Sigmoid colon (tissue), 6 donors: ENCODE measurements at regions not wholly inside any gene's neighbourhood (a gene's known extent, or its start where the extent isn't known, plus 50 kb on each side); places are given as distances from the start of the nearest gene placed in this dataset.

Experiments used
- DNase-seq: peaks from one replicate; pipeline ENCODE4 v3.0.0-alpha.2; 2019
- H3K27ac ChIP-seq, 4 donors: fragments of 200-600 bp; sonication (generic); one replicate each; pipeline ENCODE4 v1.5.1; 2016 to 2019; ENCODE audit warnings: mild to moderate bottlenecking in 1 of 4
- H3K27me3 ChIP-seq, 3 donors: fragments of 200-600 bp; sonication (generic); one replicate each; pipeline ENCODE4 v1.5.1; 2019; ENCODE audit warnings: mild to moderate bottlenecking in 1 of 3
- H3K36me3 ChIP-seq, 4 donors: fragments of 200-600 bp; sonication (generic); one replicate each; pipeline ENCODE4 v1.5.1; 2016 to 2019
- H3K4me1 ChIP-seq, 4 donors: fragments of 200-600 bp; sonication (generic); one replicate each; pipeline ENCODE4 v1.5.1; 2017 to 2019
- H3K4me3 ChIP-seq, 4 donors: fragments of 200-600 bp; sonication (generic); one replicate each; pipeline ENCODE4 v1.5.1; 2017 to 2019; ENCODE audit warnings: mild to moderate bottlenecking in 2 of 4, moderate library complexity in 1 of 4
- H3K9me3 ChIP-seq, 4 donors: fragments of 200-600 bp in 3 of 4; sonication (generic) in 3 of 4; one replicate each; pipeline versions ENCODE4 v1.5.1 to v1.6.1; 2013 to 2019
- EP300 ChIP-seq, 4 donors: sonication (generic); formaldehyde crosslinking; IDR thresholded peaks; one replicate each; pipeline ENCODE4 v1.6.1; 2017; ENCODE audit warnings: antibody characterized with exemption in 4 of 4
- POLR2A ChIP-seq, 2 donors: fragments of 450-650 bp; IDR thresholded peaks; one replicate each; pipeline ENCODE4 v1.6.1; 2016; ENCODE audit warnings: antibody characterized with exemption in 2 of 2, mild to moderate bottlenecking in 2 of 2, moderate library complexity in 2 of 2
- POLR2AphosphoS5 ChIP-seq, 4 donors: sonication (generic); formaldehyde crosslinking; IDR thresholded peaks; one replicate each; pipeline ENCODE4 v1.6.1; 2017; ENCODE audit warnings: antibody characterized with exemption in 4 of 4
- WGBS, 2 donors: extraction: QIAGEN DNeasy Blood & Tissue Kit; methylation state at CpG; one replicate each; pipeline ENCODE4 v1.1.7; 2013; 5-methylcytosine and 5-hydroxymethylcytosine counted together
- intact Hi-C: fragments of 100-400 bp; cut with DNase I; formaldehyde crosslinking; loops from one replicate; pipeline ENCODE4 v1.15.1; 2023
- TF ChIP-seq, protein P1 (sequence below), 4 experiments: fragments of 450-650 bp in 3 of 4; fragments of 200-600 bp in 1 of 4; IDR thresholded peaks; one replicate each; pipeline ENCODE4 v1.5.1; 2016 to 2019; ENCODE audit warnings: antibody characterized with exemption in 4 of 4, mild to moderate bottlenecking in 3 of 4, moderate library complexity in 2 of 4
- donor health status: healthy with polysubstance abuse.
- donor health status: healthy.

DNA sequence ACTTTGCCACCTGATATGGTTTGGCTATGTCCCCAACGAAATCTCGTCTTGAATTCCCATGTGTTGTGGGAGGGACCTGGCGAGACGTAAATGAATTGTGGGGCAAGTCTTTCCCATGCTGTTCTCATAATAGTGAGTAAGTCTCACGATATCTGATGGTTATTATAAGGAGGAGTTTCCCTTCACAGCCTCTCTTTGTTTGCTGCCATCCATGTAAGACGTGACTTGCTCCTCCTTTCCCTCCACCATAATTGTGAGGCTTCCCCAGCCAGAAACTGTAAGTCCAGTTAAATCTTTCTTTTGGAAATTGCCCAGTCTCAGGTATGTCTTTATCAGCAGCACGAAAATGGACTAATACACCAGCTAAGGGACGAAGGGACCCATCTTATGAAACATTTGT is 1303.3 kb downstream of the SUCLG1 start:
- H3K27me3 ChIP-seq: no peaks in the 10 kb centered on the region
- H3K27ac ChIP-seq: no peak overlapping the region
- TF ChIP-seq POLR2AphosphoS5 (IDR thresholded peaks at IDR 0.05): no peak
- TF ChIP-seq EP300 (IDR thresholded peaks at IDR 0.05): no peak
- TF ChIP-seq POLR2A (IDR thresholded peaks at IDR 0.05): no peak
- TF ChIP-seq, protein P1, sequence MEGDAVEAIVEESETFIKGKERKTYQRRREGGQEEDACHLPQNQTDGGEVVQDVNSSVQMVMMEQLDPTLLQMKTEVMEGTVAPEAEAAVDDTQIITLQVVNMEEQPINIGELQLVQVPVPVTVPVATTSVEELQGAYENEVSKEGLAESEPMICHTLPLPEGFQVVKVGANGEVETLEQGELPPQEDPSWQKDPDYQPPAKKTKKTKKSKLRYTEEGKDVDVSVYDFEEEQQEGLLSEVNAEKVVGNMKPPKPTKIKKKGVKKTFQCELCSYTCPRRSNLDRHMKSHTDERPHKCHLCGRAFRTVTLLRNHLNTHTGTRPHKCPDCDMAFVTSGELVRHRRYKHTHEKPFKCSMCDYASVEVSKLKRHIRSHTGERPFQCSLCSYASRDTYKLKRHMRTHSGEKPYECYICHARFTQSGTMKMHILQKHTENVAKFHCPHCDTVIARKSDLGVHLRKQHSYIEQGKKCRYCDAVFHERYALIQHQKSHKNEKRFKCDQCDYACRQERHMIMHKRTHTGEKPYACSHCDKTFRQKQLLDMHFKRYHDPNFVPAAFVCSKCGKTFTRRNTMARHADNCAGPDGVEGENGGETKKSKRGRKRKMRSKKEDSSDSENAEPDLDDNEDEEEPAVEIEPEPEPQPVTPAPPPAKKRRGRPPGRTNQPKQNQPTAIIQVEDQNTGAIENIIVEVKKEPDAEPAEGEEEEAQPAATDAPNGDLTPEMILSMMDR (IDR thresholded peaks at IDR 0.05): no peak
- intact Hi-C loops: no loop called here
- no peaks in the 10 kb centered on the region for H3K9me3 ChIP-seq
- H3K36me3 ChIP-seq: no peaks in the 10 kb centered on the region
- no peaks in the 10 kb centered on the region for H3K4me1 ChIP-seq
- 89 to 90% methylated on average over 8 of the region's 8 CpGs for WGBS, 2 donors
- no peak overlapping the region for H3K4me3 ChIP-seq
- no peak for DNase-seq

DNA sequence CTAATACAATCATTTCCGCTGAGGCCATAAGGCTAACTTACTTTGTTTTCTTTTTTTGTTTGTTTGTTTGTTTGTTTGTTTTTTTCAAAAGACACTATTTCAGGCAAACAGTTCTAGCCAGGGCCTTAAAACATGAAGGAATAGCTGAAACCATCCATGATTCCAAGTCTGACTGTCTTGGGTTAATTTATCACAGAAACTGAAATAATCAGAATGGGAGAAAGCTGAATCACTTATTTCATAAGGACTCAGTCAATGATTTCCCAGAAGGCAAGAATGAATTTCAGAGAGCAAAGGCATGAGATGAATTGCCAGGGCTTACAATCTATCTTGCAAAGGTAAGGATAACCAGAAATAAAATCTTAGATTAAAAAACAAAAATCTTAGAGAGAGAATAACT is 1315.1 kb downstream of the SUCLG1 start:
- Histone ChIP-seq H3K27ac (no peak overlapping the region), H3K36me3 (no peaks in the 10 kb centered on the region), H3K4me3 (no peak overlapping the region), H3K9me3 (no peaks in the 10 kb centered on the region), H3K4me1 (no peaks in the 10 kb centered on the region), H3K27me3 (no peaks in the 10 kb centered on the region)
- WGBS, 2 donors: 95 to 98% methylated on average over 1 of the region's 1 CpG
- intact Hi-C loops: no loop called here
- no peak for TF ChIP-seq POLR2AphosphoS5 (IDR thresholded peaks at IDR 0.05)
- TF ChIP-seq POLR2A (IDR thresholded peaks at IDR 0.05): no peak
- TF ChIP-seq, protein P1 (IDR thresholded peaks at IDR 0.05): no peak
- TF ChIP-seq EP300 (IDR thresholded peaks at IDR 0.05): no peak
- no peak for DNase-seq

DNA sequence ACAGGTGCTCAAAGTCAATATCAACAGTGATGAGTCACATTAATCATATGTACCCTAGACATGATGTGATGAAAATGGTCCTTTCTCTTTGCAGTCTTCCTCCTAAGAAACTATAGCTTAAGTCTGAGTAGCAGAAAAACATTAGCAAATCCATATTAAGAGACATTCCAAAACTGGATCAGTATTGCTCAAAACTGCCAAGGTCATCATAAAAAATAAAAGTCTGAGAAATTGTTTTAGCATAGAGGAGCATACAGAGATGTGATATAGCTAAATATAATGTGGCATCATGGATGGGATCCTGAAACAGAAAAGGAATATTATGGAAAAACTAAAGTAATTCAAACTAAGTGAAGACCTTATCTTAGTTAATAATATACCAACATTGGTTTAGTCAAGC is 1316.1 kb downstream of the SUCLG1 start:
- H3K4me1 ChIP-seq: no peaks in the 10 kb centered on the region
- TF ChIP-seq POLR2AphosphoS5 (IDR thresholded peaks at IDR 0.05) (no peak), POLR2A (IDR thresholded peaks at IDR 0.05) (no peak), EP300 (IDR thresholded peaks at IDR 0.05) (no peak)
- TF ChIP-seq, protein P1 (IDR thresholded peaks at IDR 0.05): no peak
- H3K36me3 ChIP-seq: no peaks in the 10 kb centered on the region
- no peak for DNase-seq
- H3K27me3 ChIP-seq: no peaks in the 10 kb centered on the region
- no peak overlapping the region for H3K4me3 ChIP-seq
- no peaks in the 10 kb centered on the region for H3K9me3 ChIP-seq
- intact Hi-C loops: no loop called here
- H3K27ac ChIP-seq: no peak overlapping the region

DNA sequence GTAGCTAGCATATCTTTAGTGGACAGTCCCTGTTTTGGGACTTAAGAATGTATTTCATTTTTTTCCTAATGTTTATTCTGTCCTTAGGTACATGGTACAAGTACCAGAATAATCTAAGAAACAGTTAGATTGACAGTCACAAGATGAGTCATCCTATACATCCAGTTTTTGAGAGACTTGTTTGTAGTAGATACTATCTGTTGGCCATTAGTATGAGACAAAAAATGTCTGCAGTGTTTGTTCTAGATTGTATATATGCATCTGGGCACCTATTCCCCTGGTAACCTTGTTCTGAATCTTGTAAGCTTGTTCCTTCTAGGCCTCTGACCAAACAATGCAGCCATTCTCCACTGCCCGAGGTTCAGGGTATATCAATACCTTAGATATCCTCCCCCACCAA is 1343.5 kb downstream of the SUCLG1 start:
- no peaks in the 10 kb centered on the region for H3K4me1 ChIP-seq
- no peak overlapping the region for H3K4me3 ChIP-seq
- DNase-seq: no peak
- H3K9me3 ChIP-seq: no peaks in the 10 kb centered on the region
- no peak overlapping the region for H3K27ac ChIP-seq
- no peaks in the 10 kb centered on the region for H3K27me3 ChIP-seq
- WGBS, 2 donors: 68 to 88% methylated on average over 1 of the region's 1 CpG
- intact Hi-C loops: no loop called here
- H3K36me3 ChIP-seq: no peaks in the 10 kb centered on the region
- TF ChIP-seq POLR2A (IDR thresholded peaks at IDR 0.05) (no peak), POLR2AphosphoS5 (IDR thresholded peaks at IDR 0.05) (no peak), EP300 (IDR thresholded peaks at IDR 0.05) (no peak)
- TF ChIP-seq, protein P1 (IDR thresholded peaks at IDR 0.05): no peak

DNA sequence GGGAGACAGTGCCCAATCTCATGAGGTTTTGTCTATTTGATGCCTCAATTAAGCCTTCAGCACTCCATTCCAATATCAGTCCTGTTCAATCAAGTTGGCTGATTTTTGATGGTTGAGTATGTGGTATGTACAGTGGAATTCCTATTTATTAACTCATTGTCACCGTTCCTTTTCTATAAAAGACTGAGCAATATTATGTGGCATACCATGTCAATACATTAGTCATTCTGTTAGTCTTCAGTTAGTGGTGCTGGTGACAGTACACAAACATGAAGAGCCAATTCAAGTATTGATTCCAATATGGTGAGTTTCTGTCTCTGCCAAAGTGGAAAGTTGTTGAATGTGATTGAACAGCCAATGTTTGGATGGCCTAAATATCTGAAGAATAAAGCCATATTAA is 1343.9 kb downstream of the SUCLG1 start:
- TF ChIP-seq POLR2AphosphoS5 (IDR thresholded peaks at IDR 0.05) (no peak), EP300 (IDR thresholded peaks at IDR 0.05) (no peak), POLR2A (IDR thresholded peaks at IDR 0.05) (no peak)
- TF ChIP-seq, protein P1 (IDR thresholded peaks at IDR 0.05): no peak
- Histone ChIP-seq H3K9me3 (no peaks in the 10 kb centered on the region), H3K36me3 (no peaks in the 10 kb centered on the region), H3K4me1 (no peaks in the 10 kb centered on the region), H3K27ac (no peak overlapping the region), H3K27me3 (no peaks in the 10 kb centered on the region), H3K4me3 (no peak overlapping the region)
- intact Hi-C loops: no loop called here
- 87 to 92% methylated on average over 1 of the region's 1 CpG for WGBS, 2 donors
- no peak for DNase-seq
